ENCODE measurements at regions not wholly inside any gene's neighbourhood (a gene's known extent, or its start where the extent isn't known, plus 50 kb on each side); places are given as distances from the start of the nearest gene placed in this dataset.
A peak's percentile ranks its signal among the peaks of the same experiment; 100 is the strongest.
"Not testable (repeated sequence)": the region's sequence is repeated elsewhere in the genome, so short reads cannot be mapped to it uniquely, and the experiment has no call there.

- no peak for ATAC-seq (replicated peaks)
- Mint-ChIP-seq H3K9me3 (no peaks in the 10 kb centered on the region), H3K36me3 (ENCODE audit: low read depth) (no peaks in the 10 kb centered on the region), H3K4me3 (no peak overlapping the region), H3K4me1 (no peaks in the 10 kb centered on the region), H3K27ac (no peak overlapping the region), H3K27me3 (no peaks in the 10 kb centered on the region)
These were observed 74.9 kb upstream of the MFGE8 start for GRCh38 chr15:88987934-88988671.

DNA sequence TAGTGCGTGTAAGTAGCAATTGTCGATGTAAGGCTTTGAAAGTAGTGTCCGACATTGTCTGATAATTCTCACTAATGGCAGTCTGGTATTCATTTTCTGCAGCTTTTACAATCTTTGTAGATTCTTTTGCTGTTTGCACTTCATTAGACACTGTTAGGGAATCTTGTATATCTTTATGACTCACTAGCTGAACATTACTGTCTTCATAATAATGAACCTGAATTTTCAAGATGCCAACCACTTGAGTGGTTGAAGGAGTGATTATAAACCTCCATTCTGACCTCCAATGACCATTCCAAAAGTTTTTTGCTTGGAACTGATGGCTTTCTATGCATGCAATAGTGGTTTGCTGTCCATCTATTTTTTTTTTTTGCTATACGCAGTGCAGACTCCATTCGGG is 76.4 kb upstream of the MFGE8 start:
- ATAC-seq (replicated peaks) = no peak
- H3K27ac Mint-ChIP-seq = no peak overlapping the region
- no peak overlapping the region for H3K4me3 Mint-ChIP-seq
- no peaks in the 10 kb centered on the region for H3K36me3 Mint-ChIP-seq (ENCODE audit: low read depth)
- no peaks in the 10 kb centered on the region for H3K9me3 Mint-ChIP-seq
- no peaks in the 10 kb centered on the region for H3K4me1 Mint-ChIP-seq
- no peaks in the 10 kb centered on the region for H3K27me3 Mint-ChIP-seq

DNA sequence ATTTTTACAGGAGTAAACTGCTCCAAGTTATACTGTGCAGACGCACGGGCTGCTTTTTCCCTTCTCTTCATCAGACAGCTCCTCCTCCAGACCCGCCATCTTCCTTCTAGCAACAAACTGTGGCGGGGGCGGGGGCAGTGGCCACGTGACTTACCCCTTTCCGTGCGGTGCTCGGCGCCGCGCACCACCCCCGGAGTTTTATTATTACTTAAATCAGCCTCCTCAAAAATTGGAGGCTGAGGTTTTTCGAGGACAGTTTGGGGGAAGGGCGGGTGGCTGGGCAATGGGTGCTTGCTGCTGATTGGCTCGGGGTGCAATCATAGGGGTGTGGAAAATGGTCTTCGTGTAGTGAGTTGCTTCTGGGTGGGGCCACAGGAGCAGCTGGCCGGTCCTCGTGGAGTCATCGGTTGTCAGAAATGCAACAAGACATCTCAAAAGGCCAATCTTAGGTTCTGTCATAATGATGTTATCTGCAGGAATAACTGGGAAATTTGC is 77.1 kb upstream of the MFGE8 start:
- Mint-ChIP-seq H3K27ac (no peak overlapping the region), H3K4me1 (no peaks in the 10 kb centered on the region), H3K4me3 (no peak overlapping the region), H3K27me3 (no peaks in the 10 kb centered on the region), H3K9me3 (no peaks in the 10 kb centered on the region), H3K36me3 (ENCODE audit: low read depth) (no peaks in the 10 kb centered on the region)
- no peak for ATAC-seq (replicated peaks)

- no peak for ATAC-seq (replicated peaks)
- no peaks in the 10 kb centered on the region for H3K9me3 Mint-ChIP-seq
- no peaks in the 10 kb centered on the region for H3K36me3 Mint-ChIP-seq (ENCODE audit: low read depth)
These were observed 79.0 kb upstream of the MFGE8 start for GRCh38 chr15:88992216-88992615.

GRCh38 chr15:88992912-88993376 is 79.8 kb upstream of the MFGE8 start:
- H3K4me3 Mint-ChIP-seq = no peak overlapping the region
- H3K4me1 Mint-ChIP-seq = no peaks in the 10 kb centered on the region
- H3K27ac Mint-ChIP-seq = no peak overlapping the region
- peaks cover 8% of the 10 kb centered on the region for H3K27me3 Mint-ChIP-seq
- no peak for ATAC-seq (replicated peaks)
- H3K9me3 Mint-ChIP-seq = no peaks in the 10 kb centered on the region
- H3K36me3 Mint-ChIP-seq (ENCODE audit: low read depth) = no peaks in the 10 kb centered on the region

More at GRCh38 chr15:88992216-88992615, 79.0 kb upstream of the MFGE8 start:
- Mint-ChIP-seq H3K4me1 (no peaks in the 10 kb centered on the region), H3K4me3 (no peak overlapping the region), H3K27ac (no peak overlapping the region), H3K27me3 (peaks cover 3% of the 10 kb centered on the region)

DNA sequence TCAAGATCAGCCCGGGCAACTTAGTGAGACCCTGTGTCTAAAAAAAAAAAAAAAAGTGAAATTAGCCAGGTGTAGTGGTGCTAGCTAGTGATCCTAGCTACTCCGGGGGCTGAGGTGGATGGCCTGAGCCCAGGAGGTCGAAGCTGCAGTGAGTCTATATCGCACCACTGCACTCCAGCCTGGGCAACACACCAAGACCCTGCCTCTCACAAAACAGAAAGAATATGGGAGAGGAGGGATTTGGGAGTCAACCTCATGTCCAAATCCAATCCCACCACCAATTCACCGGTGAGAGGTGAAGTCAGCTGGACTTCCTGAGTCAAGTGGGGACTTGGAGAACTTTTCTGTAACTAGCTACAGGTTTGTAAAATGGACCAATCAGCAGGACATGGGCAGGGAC is 80.5 kb upstream of the MFGE8 start:
- Mint-ChIP-seq H3K27ac (no peak overlapping the region), H3K36me3 (ENCODE audit: low read depth) (no peaks in the 10 kb centered on the region), H3K27me3 (peaks cover 8% of the 10 kb centered on the region), H3K4me1 (no peaks in the 10 kb centered on the region), H3K4me3 (no peak overlapping the region), H3K9me3 (no peaks in the 10 kb centered on the region)
- ATAC-seq (replicated peaks) = no peak

DNA sequence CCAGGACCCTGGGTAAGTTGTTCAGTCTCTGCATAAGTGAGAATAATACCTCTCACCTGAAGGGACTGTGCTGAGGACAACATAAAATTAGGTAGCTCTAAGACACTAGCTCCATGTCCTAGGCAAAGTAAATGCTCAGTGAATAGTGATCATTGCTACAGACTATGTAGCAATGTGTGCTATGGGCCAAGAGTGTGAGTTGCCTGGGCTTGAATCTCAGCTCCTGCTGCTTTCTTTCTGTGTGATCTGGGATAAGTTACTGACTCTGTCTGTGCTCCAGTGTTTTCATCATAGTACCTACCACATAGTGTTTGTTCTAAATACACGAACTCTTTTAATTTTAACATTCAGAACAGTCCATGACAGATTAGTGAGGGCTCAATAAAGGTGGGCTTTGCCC is 81.1 kb upstream of the MFGE8 start:
- Mint-ChIP-seq H3K27ac (no peak overlapping the region), H3K36me3 (ENCODE audit: low read depth) (no peaks in the 10 kb centered on the region), H3K9me3 (no peaks in the 10 kb centered on the region), H3K4me1 (no peaks in the 10 kb centered on the region), H3K27me3 (peaks cover 8% of the 10 kb centered on the region), H3K4me3 (no peak overlapping the region)
- no peak for ATAC-seq (replicated peaks)

- H3K27me3 Mint-ChIP-seq = peaks cover 8% of the 10 kb centered on the region
- H3K36me3 Mint-ChIP-seq (ENCODE audit: low read depth) = no peaks in the 10 kb centered on the region
- no peak for ATAC-seq (replicated peaks)
- H3K9me3 Mint-ChIP-seq = no peaks in the 10 kb centered on the region
- H3K27ac Mint-ChIP-seq = no peak overlapping the region
- no peak overlapping the region for H3K4me3 Mint-ChIP-seq
- H3K4me1 Mint-ChIP-seq = no peaks in the 10 kb centered on the region
These were observed 82.3 kb upstream of the MFGE8 start for GRCh38 chr15:88995449-88995848.

- ATAC-seq (replicated peaks) = no peak
- Mint-ChIP-seq H3K27me3 (peaks cover 8% of the 10 kb centered on the region), H3K9me3 (no peaks in the 10 kb centered on the region), H3K27ac (no peak overlapping the region), H3K36me3 (ENCODE audit: low read depth) (no peaks in the 10 kb centered on the region), H3K4me3 (no peak overlapping the region), H3K4me1 (peaks cover 4% of the 10 kb centered on the region)
These were observed 84.4 kb upstream of the MFGE8 start for GRCh38 chr15:88997531-88997930.

GRCh38 chr15:88998980-88999713 is 86.0 kb upstream of the MFGE8 start:
- no peak overlapping the region for H3K4me3 Mint-ChIP-seq
- H3K4me1 Mint-ChIP-seq = peaks cover 4% of the 10 kb centered on the region
- H3K36me3 Mint-ChIP-seq (ENCODE audit: low read depth) = no peaks in the 10 kb centered on the region
- no peak for ATAC-seq (replicated peaks)
- H3K9me3 Mint-ChIP-seq = no peaks in the 10 kb centered on the region
- H3K27me3 Mint-ChIP-seq = peaks cover 8% of the 10 kb centered on the region
- no peak overlapping the region for H3K27ac Mint-ChIP-seq

GRCh38 chr15:89001708-89002275 is 86.5 kb upstream of the ABHD2 start:
- H3K36me3 Mint-ChIP-seq (ENCODE audit: low read depth); ATAC-seq (replicated peaks); H3K9me3 Mint-ChIP-seq; H3K4me1 Mint-ChIP-seq; H3K27ac Mint-ChIP-seq; H3K4me3 Mint-ChIP-seq: not testable (repeated sequence)
- peaks cover 14% of the 10 kb centered on the region for H3K27me3 Mint-ChIP-seq

DNA sequence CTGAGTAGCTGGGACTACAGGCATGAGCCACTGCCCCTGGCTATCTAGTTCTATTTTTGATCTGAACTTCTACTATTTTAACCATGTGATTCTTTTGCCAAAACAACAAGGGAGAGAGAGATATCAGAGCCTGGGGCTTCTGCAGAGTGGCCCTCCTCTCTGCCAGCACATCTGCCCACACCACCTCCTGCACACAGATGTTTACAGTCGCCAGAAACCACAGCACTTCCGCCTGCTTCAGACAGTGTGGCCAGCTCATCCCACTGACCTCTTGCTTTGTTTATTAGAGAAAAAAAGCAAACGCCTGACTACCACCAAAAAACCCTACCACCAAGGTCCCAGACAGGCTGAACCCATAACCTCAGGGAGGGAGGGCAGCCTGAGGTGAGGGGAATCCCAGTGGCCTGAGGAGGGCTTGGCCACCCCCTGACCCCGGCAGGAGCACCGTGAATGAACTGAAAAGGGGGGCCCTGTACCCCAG is 85.9 kb upstream of the ABHD2 start:
- Mint-ChIP-seq H3K27me3 (peaks cover 9% of the 10 kb centered on the region), H3K36me3 (ENCODE audit: low read depth) (no peaks in the 10 kb centered on the region), H3K9me3 (no peaks in the 10 kb centered on the region), H3K4me1 (peaks cover 4% of the 10 kb centered on the region), H3K4me3 (no peak overlapping the region), H3K27ac (peak overlapping the region; percentile 71)
- peak; percentile 56 for ATAC-seq (replicated peaks)

DNA sequence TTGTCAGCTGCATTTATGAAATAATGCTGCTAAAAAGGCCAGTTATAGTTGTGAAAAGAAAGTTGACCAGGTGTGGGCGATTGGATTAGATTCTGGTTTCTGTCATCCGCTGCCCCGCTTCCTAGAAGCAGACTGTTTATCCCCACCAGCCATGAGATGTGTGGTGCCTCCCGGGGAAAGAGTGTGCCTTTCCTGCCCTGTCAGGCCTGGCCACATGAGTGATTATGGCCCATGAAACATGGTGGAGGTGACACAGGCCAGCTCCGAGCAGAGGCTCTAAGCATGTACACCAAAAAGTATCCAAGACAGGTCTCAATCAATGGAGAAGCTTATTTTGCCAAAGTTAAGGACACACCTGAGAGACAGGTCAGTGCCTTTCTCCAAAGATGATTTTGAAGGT is 85.4 kb upstream of the ABHD2 start:
- H3K27me3 Mint-ChIP-seq = peaks cover 6% of the 10 kb centered on the region
- no peaks in the 10 kb centered on the region for H3K36me3 Mint-ChIP-seq (ENCODE audit: low read depth)
- H3K4me1 Mint-ChIP-seq = peaks cover 4% of the 10 kb centered on the region
- no peak for ATAC-seq (replicated peaks)
- H3K27ac Mint-ChIP-seq = peak overlapping the region; percentile 71
- no peaks in the 10 kb centered on the region for H3K9me3 Mint-ChIP-seq
- no peak overlapping the region for H3K4me3 Mint-ChIP-seq

DNA sequence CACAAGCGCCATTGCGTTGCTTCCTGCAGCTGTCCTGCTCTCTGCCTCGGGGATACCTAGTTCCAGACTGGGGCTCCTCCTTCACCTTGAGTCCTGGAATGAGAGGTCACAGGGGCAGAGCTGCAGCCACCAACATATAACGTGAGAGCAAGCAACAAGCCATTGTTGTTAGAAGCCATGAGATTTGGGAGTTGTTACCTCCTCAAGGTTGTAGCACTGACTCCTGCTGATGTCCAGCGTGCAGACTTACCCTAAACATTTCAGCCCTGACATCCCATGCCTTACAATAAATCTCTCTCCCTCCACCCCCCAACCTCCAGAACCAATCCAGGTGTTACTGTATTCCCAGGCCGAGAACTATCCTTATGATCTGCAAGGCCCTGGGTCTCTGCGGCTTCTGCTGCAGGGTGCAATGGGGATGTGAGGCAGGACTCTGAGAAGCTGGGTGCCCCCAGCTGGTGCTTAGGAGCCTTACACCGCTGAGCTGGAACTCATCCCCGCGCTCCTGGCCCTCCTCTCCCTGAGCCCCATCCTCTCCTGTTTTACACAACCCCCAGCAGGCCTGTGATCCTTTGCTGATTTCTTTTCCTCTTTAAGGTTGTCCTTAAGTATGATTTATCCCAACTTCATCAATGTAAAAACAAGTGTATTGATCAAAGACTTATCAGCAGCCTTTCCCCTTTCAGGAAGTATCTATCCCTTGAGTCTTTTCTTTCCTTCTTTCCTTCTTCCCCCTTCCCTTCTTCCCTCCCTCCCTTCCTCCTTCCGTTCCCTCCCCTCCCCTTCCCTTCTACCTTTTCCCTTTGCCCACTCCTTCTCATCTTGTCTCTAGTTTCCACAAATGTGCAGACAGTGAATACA is 84.2 kb upstream of the ABHD2 start:
- no peaks in the 10 kb centered on the region for H3K36me3 Mint-ChIP-seq (ENCODE audit: low read depth)
- no peak overlapping the region for H3K27ac Mint-ChIP-seq
- H3K4me3 Mint-ChIP-seq = no peak overlapping the region
- peaks cover 4% of the 10 kb centered on the region for H3K4me1 Mint-ChIP-seq
- no peaks in the 10 kb centered on the region for H3K9me3 Mint-ChIP-seq
- ATAC-seq (replicated peaks) = no peak
- H3K27me3 Mint-ChIP-seq = peaks cover 10% of the 10 kb centered on the region

All from activated T-helper 17 cell treated with anti-CD3 and anti-CD28 coated beads, Interleukin-2, amount 50 U/mL, for 72 hours (primary cell).